Esophagus squamous epithelium (tissue), 4 donors: ENCODE measurements at regions not wholly inside any gene's neighbourhood (a gene's known extent, or its start where the extent isn't known, plus 50 kb on each side); places are given as distances from the start of the nearest gene placed in this dataset.

Experiments
- POLR2A ChIP-seq, 4 donors: fragments of 450-650 bp; IDR thresholded peaks; one replicate each; pipeline ENCODE4 v1.6.1; 2017; ENCODE audit warnings: antibody characterized with exemption in 4 of 4, mild to moderate bottlenecking in 4 of 4, moderate library complexity in 3 of 4
- TF ChIP-seq, protein P1 (sequence below), 6 experiments: fragments of 450-650 bp in 4 of 6; fragments of 200-600 bp in 2 of 6; sonication (generic) in 2 of 6; IDR thresholded peaks; one replicate each; pipeline ENCODE4 v1.5.1; 2016 to 2019; ENCODE audit warnings: antibody characterized with exemption in 6 of 6, mild to moderate bottlenecking in 4 of 6, moderate library complexity in 4 of 6

- TF ChIP-seq, protein P1, sequence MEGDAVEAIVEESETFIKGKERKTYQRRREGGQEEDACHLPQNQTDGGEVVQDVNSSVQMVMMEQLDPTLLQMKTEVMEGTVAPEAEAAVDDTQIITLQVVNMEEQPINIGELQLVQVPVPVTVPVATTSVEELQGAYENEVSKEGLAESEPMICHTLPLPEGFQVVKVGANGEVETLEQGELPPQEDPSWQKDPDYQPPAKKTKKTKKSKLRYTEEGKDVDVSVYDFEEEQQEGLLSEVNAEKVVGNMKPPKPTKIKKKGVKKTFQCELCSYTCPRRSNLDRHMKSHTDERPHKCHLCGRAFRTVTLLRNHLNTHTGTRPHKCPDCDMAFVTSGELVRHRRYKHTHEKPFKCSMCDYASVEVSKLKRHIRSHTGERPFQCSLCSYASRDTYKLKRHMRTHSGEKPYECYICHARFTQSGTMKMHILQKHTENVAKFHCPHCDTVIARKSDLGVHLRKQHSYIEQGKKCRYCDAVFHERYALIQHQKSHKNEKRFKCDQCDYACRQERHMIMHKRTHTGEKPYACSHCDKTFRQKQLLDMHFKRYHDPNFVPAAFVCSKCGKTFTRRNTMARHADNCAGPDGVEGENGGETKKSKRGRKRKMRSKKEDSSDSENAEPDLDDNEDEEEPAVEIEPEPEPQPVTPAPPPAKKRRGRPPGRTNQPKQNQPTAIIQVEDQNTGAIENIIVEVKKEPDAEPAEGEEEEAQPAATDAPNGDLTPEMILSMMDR (IDR thresholded peaks at IDR 0.05), result peak in 4 of 6 experiments; percentile 15 to 67 (median 42)
- TF ChIP-seq POLR2A (IDR thresholded peaks at IDR 0.05), result no peak
These were observed 210.0 kb upstream of the STK26 start for GRCh38 chrX:131812847-131813825.
